ENCODE measurements at regions not wholly inside any gene's neighbourhood (a gene's known extent, or its start where the extent isn't known, plus 50 kb on each side); places are given as distances from the start of the nearest gene placed in this dataset.

GRCh38 chr12:127295630-127296029 is 971.3 kb upstream of the TMEM132C start:
- Histone ChIP-seq H3K4me1 (no peaks in the 10 kb centered on the region), H3K27me3 (no peaks in the 10 kb centered on the region), H3K4me3 (no peak overlapping the region), H3K9me3 (no peaks in the 10 kb centered on the region), H3K36me3 (no peaks in the 10 kb centered on the region), H3K27ac (no peak overlapping the region)
- intact Hi-C loops (cut with DNase I), result no loop called here
- TF ChIP-seq, protein P1, sequence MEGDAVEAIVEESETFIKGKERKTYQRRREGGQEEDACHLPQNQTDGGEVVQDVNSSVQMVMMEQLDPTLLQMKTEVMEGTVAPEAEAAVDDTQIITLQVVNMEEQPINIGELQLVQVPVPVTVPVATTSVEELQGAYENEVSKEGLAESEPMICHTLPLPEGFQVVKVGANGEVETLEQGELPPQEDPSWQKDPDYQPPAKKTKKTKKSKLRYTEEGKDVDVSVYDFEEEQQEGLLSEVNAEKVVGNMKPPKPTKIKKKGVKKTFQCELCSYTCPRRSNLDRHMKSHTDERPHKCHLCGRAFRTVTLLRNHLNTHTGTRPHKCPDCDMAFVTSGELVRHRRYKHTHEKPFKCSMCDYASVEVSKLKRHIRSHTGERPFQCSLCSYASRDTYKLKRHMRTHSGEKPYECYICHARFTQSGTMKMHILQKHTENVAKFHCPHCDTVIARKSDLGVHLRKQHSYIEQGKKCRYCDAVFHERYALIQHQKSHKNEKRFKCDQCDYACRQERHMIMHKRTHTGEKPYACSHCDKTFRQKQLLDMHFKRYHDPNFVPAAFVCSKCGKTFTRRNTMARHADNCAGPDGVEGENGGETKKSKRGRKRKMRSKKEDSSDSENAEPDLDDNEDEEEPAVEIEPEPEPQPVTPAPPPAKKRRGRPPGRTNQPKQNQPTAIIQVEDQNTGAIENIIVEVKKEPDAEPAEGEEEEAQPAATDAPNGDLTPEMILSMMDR (IDR thresholded peaks at IDR 0.05), result no peak
- ATAC-seq (no peak), DNase-seq (no peak)

GRCh38 chr12:127296591-127296990 is 970.4 kb upstream of the TMEM132C start:
- no peak for DNase-seq

DNA sequence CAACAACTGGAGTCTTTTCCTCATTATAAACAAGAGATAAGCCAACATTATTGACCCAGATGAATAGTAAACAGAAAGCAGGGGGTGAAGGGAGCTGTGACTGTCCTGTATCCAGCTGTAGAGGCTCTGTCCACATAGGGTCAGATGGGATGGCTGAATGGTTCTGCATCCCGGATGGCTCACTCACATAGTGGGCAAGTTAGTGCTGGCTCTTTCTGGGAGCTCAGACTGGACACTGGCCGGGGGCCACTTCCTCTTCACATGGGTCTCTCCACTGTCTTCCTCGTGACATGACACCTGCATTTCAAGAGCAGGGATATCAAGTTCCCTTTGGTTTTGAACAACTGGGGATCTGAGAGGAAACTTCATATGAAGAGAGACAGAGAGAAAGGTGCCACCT is 969.6 kb upstream of the TMEM132C start:
- intact Hi-C loops (cut with DNase I), result no loop called here
- H3K9me3 ChIP-seq, result no peaks in the 10 kb centered on the region
- H3K36me3 ChIP-seq, result no peaks in the 10 kb centered on the region
- DNase-seq (no peak), ATAC-seq (no peak)
- no peak overlapping the region for H3K27ac ChIP-seq
- H3K27me3 ChIP-seq, result no peaks in the 10 kb centered on the region
- no peak overlapping the region for H3K4me3 ChIP-seq
- no peaks in the 10 kb centered on the region for H3K4me1 ChIP-seq
- TF ChIP-seq, protein P1 (IDR thresholded peaks at IDR 0.05), result no peak

More at GRCh38 chr12:127296591-127296990, 970.4 kb upstream of the TMEM132C start:
- Histone ChIP-seq H3K27ac (no peak overlapping the region), H3K9me3 (no peaks in the 10 kb centered on the region), H3K27me3 (no peaks in the 10 kb centered on the region), H3K4me3 (no peak overlapping the region), H3K4me1 (no peaks in the 10 kb centered on the region), H3K36me3 (no peaks in the 10 kb centered on the region)
- TF ChIP-seq, protein P1 (IDR thresholded peaks at IDR 0.05), result no peak
- intact Hi-C loops (cut with DNase I), result no loop called here
- ATAC-seq, result no peak

DNA sequence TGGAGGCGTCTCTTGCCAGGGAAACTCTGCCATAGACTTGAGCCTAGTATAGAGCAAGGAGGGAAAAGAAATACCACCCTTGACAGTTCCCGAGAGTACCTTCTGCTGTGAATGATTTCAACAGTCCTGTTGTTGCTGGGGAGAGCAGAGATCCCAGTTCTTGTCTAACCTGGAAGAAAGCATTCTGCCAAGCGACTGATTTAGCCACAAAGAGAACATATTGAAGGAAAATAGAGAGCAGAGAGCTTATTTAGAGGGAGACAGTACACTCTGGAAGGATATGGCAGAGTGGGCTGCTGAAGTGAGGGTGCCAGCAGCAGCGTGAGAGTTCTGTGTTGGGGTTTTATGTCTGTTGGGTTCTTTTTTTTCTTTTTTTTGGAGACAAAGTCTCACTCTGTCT is 966.9 kb upstream of the TMEM132C start:
- Histone ChIP-seq H3K9me3 (no peaks in the 10 kb centered on the region), H3K4me3 (no peak overlapping the region), H3K27ac (no peak overlapping the region), H3K27me3 (no peaks in the 10 kb centered on the region), H3K4me1 (no peaks in the 10 kb centered on the region), H3K36me3 (no peaks in the 10 kb centered on the region)
- DNase-seq, result no peak
- intact Hi-C loops (cut with DNase I), result no loop called here
- no peak for ATAC-seq
- TF ChIP-seq, protein P1 (IDR thresholded peaks at IDR 0.05), result no peak

- DNase-seq, result no peak
- Histone ChIP-seq H3K4me3 (no peak overlapping the region), H3K9me3 (no peaks in the 10 kb centered on the region), H3K4me1 (no peaks in the 10 kb centered on the region), H3K27ac (no peak overlapping the region), H3K36me3 (no peaks in the 10 kb centered on the region), H3K27me3 (no peaks in the 10 kb centered on the region)
- ATAC-seq, result no peak
- intact Hi-C loops (cut with DNase I), result no loop called here
- TF ChIP-seq, protein P1 (IDR thresholded peaks at IDR 0.05), result no peak
Measured at GRCh38 chr12:127300753-127301152, 966.2 kb upstream of the TMEM132C start.

DNA sequence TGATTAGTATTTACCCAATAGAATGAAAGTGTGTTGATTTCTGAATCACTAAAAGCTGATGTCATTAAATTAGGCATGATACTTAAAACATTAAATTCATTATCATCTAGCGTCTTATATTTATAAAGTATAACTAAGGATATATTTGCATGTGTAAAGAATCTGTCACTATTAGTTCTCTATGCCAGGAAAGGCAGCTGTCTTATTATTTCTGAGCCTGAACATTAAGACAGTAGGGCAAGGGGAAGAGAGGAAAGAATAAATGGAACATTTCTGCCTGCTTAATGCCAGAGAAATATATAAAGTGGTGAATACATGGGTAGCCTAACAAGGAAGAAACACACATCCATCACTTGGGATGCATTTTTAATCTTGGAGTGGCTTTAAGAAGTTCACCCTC is 965.1 kb upstream of the TMEM132C start:
- no peak overlapping the region for H3K27ac ChIP-seq
- intact Hi-C loops (cut with DNase I), result no loop called here
- no peak for DNase-seq
- TF ChIP-seq, protein P1 (IDR thresholded peaks at IDR 0.05), result no peak
- no peaks in the 10 kb centered on the region for H3K9me3 ChIP-seq
- no peak for ATAC-seq
- H3K4me3 ChIP-seq, result no peak overlapping the region
- H3K27me3 ChIP-seq, result no peaks in the 10 kb centered on the region
- no peaks in the 10 kb centered on the region for H3K4me1 ChIP-seq
- H3K36me3 ChIP-seq, result no peaks in the 10 kb centered on the region

All from upper lobe of right lung (tissue), 1 donor.